ENCODE measurements at regions not wholly inside any gene's neighbourhood (a gene's known extent, or its start where the extent isn't known, plus 50 kb on each side); places are given as distances from the start of the nearest gene placed in this dataset.

DNA sequence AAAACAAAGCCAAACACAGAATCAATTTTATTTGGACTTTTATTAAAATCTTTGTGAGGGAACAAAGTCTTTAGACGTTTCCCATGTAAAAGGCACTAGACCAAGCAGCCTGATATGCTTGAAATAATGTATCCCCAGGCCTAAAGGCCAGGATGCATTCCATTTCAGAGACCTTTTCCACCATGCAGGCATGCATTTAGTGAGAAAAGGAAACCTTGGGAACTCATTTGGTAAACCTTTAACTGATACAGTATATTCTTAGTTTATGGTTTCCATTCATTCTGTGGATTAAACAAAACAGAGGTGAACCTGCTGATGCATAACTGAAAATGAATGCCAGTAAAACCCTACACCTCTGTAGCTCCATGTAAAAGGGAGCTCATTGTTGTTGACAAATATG, 600.0 kb downstream of the NR2F1-AS1 start:
- TF ChIP-seq CTCF (IDR thresholded peaks at IDR 0.05 in 8 of 11, conservative IDR thresholded peaks at IDR 0.05 in 3 of 11): no peak
- no peak for TF ChIP-seq POLR2AphosphoS5 (IDR thresholded peaks at IDR 0.05)

Measured in spleen (tissue), 7 donors.